ENCODE measurements at regions not wholly inside any gene's neighbourhood (a gene's known extent, or its start where the extent isn't known, plus 50 kb on each side); places are given as distances from the start of the nearest gene placed in this dataset.

DNA sequence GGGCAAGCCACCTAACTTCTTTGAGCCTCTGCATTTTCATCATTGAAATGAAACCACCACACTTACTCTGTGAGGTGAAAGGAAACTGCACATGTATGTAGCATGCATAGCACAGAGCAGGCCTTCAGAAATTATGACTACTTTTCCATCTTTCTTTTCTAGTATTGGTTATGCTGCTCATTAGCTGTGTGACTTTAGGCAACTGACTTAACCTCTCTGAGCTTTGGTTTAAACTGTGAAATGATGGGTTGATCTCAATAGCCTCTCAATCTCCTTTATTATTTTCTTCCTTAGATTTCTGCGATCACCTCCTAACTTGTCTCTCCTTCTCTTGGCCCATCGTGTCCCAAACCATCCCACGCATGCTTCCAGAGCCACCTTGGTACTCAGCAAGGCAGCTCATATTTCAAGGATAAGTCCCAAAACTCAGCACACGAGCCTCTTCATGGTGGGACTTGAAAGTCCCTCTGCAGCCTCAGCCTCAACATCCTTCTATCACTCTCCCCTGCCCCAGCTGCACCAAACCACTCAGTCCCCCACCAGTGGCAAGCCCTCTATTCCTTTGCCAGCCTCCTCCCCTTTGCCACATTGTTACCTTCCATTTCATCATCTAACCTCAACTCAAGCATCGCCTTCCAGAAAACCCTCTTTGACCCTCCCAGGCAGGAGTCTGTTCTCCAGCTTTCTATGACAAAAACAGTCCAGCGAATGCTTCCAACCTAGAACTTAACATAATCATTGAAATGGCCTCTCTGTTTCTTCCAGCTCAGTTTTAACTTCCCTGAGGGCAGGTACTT is 60.3 kb upstream of the DNAH5 start:
- 87 to 89% methylated on average over 6 of the region's 6 CpGs for WGBS, 2 donors
- H3K4me1 ChIP-seq: peaks cover 0 to 6% (median 0%) of the 10 kb centered on the region in 9 donors
- H3K36me3 ChIP-seq: no peaks in the 10 kb centered on the region
- H3K4me3 ChIP-seq: no peak overlapping the region
- TF ChIP-seq, protein P1, sequence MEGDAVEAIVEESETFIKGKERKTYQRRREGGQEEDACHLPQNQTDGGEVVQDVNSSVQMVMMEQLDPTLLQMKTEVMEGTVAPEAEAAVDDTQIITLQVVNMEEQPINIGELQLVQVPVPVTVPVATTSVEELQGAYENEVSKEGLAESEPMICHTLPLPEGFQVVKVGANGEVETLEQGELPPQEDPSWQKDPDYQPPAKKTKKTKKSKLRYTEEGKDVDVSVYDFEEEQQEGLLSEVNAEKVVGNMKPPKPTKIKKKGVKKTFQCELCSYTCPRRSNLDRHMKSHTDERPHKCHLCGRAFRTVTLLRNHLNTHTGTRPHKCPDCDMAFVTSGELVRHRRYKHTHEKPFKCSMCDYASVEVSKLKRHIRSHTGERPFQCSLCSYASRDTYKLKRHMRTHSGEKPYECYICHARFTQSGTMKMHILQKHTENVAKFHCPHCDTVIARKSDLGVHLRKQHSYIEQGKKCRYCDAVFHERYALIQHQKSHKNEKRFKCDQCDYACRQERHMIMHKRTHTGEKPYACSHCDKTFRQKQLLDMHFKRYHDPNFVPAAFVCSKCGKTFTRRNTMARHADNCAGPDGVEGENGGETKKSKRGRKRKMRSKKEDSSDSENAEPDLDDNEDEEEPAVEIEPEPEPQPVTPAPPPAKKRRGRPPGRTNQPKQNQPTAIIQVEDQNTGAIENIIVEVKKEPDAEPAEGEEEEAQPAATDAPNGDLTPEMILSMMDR (IDR thresholded peaks at IDR 0.05): no peak
- intact Hi-C loops (cut with DNase I): loop anchor here in 4 of 10 donors (5.0 to 10.0 kb wide), 4 partner anchors 90 to 350 kb away; no protein-coding TSS in a partner anchor
- ATAC-seq (no peak), DNase-seq (no peak)
- peaks cover 0 to 10% (median 0%) of the 10 kb centered on the region in 11 donors for H3K9me3 ChIP-seq
- H3K27ac ChIP-seq: no peak overlapping the region
- H3K27me3 ChIP-seq: no peaks in the 10 kb centered on the region

DNA sequence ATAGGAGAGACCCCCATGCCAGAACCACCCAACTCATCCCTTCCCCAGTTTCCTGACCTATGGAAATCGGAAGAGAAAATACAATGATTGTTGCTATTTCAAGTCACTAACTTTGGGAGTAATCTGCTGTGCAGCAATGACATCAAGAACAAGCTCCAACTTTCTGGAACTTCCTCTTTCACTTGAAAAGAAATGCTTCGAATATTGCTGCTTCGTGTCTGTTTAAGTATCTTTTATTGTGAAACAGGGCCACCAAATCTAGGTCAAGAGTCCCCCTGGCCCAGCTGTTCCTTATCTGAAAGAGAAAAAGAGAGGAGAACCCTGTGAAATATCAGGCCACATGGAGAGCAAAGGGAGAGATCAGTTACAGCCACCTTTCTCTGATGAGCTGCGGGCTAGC is 59.4 kb upstream of the DNAH5 start:
- Histone ChIP-seq H3K36me3 (no peaks in the 10 kb centered on the region), H3K4me3 (no peak overlapping the region), H3K4me1 (peaks cover 0 to 6% (median 0%) of the 10 kb centered on the region in 9 donors), H3K27me3 (no peaks in the 10 kb centered on the region), H3K27ac (no peak overlapping the region), H3K9me3 (peaks cover 0 to 10% (median 0%) of the 10 kb centered on the region in 11 donors)
- WGBS, 2 donors: 48 to 65% methylated on average over 4 of the region's 4 CpGs
- intact Hi-C loops (cut with DNase I): loop anchor here in 3 of 10 donors (10.0 kb wide), 3 partner anchors 91 to 351 kb away; no protein-coding TSS in a partner anchor
- ATAC-seq (no peak), DNase-seq (no peak)
- TF ChIP-seq, protein P1 (IDR thresholded peaks at IDR 0.05): no peak

DNA sequence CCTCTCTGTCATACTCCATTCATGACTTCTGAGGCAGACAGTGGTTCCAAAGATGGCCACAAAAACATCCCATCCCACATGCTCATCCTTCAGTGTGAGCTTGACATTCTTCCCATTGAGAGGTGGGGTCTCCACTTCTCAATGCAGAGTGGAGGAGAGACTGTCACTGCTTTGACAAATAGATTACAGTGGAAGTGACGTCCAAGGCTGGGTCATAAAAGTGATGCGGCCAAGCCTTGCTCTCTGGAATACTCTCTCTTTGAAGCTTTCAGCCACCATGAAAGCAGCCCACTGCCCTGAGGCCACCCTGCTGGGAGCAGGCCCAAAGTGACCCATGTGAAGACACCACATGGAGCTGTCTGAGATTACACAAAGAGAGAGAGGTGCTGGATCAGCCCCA is 59.0 kb upstream of the DNAH5 start:
- no peak for DNase-seq
- Histone ChIP-seq H3K4me1 (peaks cover 0 to 6% (median 0%) of the 10 kb centered on the region in 9 donors), H3K27me3 (no peaks in the 10 kb centered on the region), H3K9me3 (peaks cover 0 to 10% (median 0%) of the 10 kb centered on the region in 11 donors), H3K4me3 (no peak overlapping the region), H3K27ac (no peak overlapping the region), H3K36me3 (no peaks in the 10 kb centered on the region)
- WGBS, 2 donors: 95 to 100% methylated on average over 2 of the region's 2 CpGs
- ATAC-seq: no peak
- intact Hi-C loops (cut with DNase I): loop anchor here in 3 of 10 donors (10.0 kb wide), 3 partner anchors 91 to 351 kb away; no protein-coding TSS in a partner anchor
- TF ChIP-seq, protein P1 (IDR thresholded peaks at IDR 0.05): no peak

DNA sequence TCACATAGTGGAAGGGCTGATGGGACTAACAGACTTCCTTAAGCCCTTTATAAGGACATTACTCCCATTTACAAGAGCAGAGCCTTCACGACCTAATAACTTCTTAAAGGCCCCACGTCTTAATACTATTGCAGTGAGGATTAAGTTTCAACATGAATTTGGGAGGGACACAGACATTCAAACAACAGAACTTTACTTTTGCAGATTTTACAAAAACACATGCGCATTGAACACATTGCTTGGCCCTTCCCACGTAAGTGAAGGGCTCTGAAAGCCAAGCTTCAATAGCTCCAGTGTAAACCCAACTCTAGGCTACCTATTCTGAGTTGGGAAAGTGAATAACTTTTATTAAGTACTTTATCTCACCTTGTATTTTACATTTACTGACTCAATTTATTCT is 53.8 kb upstream of the DNAH5 start:
- DNase-seq (no peak), ATAC-seq (no peak)
- no peaks in the 10 kb centered on the region for H3K36me3 ChIP-seq
- WGBS, 2 donors: 58 to 77% methylated on average over 4 of the region's 4 CpGs
- no peaks in the 10 kb centered on the region for H3K27me3 ChIP-seq
- peaks cover 0 to 20% (median 0%) of the 10 kb centered on the region in 11 donors for H3K9me3 ChIP-seq
- no peak overlapping the region for H3K27ac ChIP-seq
- TF ChIP-seq, protein P1 (IDR thresholded peaks at IDR 0.05): no peak
- H3K4me1 ChIP-seq: no peaks in the 10 kb centered on the region
- no peak overlapping the region for H3K4me3 ChIP-seq
- intact Hi-C loops (cut with DNase I): loop anchor here in 4 of 10 donors (10.0 kb wide), 2 partner anchors 107 to 647 kb away; no protein-coding TSS in a partner anchor

Measured in heart right ventricle (tissue), 16 donors.